ENCODE measurements at regions not wholly inside any gene's neighbourhood (a gene's known extent, or its start where the extent isn't known, plus 50 kb on each side); places are given as distances from the start of the nearest gene placed in this dataset.

DNA sequence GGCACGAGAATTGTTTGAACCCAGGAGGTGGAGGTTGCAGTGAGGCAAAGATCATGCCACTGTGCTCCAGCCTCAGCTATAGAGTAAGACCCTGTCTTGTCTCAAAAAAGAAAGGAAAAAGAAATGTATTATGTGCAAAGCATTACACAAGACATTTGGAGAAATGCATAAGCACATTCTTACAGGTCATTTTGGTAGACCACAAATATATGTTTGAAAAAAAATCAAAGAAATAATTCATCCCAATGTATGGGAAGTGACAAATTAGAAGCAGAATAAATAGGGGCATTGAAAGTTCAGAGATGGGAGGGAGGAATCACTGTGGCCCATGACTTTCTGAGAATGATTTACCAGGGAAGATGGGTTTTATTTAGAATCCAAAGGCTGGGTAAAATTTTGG is 283.5 kb upstream of the ADAMTS5 start (continued):
- no peak for TF ChIP-seq GABPB1 (CRISPR knock-in tag; IDR thresholded peaks at IDR 0.05)
- TF ChIP-seq, protein P1, sequence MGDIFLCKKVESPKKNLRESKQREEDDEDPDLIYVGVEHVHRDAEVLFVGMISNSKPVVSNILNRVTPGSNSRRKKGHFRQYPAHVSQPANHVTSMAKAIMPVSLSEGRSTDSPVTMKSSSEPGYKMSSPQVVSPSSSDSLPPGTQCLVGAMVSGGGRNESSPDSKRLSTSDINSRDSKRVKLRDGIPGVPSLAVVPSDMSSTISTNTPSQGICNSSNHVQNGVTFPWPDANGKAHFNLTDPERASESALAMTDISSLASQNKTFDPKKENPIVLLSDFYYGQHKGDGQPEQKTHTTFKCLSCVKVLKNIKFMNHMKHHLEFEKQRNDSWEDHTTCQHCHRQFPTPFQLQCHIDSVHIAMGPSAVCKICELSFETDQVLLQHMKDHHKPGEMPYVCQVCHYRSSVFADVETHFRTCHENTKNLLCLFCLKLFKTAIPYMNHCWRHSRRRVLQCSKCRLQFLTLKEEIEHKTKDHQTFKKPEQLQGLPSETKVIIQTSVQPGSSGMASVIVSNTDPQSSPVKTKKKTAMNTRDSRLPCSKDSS (IDR thresholded peaks at IDR 0.05; ENCODE audit: low read depth, partially characterized antibody) = no peak
- no peak for TF ChIP-seq ZNF212 (CRISPR knock-in tag; IDR thresholded peaks at IDR 0.05)
- TF ChIP-seq, protein P2, sequence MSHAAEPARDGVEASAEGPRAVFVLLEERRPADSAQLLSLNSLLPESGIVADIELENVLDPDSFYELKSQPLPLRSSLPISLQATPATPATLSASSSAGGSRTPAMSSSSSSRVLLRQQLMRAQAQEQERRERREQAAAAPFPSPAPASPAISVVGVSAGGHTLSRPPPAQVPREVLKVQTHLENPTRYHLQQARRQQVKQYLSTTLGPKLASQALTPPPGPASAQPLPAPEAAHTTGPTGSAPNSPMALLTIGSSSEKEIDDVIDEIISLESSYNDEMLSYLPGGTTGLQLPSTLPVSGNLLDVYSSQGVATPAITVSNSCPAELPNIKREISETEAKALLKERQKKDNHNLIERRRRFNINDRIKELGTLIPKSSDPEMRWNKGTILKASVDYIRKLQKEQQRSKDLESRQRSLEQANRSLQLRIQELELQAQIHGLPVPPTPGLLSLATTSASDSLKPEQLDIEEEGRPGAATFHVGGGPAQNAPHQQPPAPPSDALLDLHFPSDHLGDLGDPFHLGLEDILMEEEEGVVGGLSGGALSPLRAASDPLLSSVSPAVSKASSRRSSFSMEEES (CRISPR knock-in tag; IDR thresholded peaks at IDR 0.05) = no peak
- TF ChIP-seq POLR2A (conservative IDR thresholded peaks at IDR 0.05) = no peak
- no peak for TF ChIP-seq MEIS2 (IDR thresholded peaks at IDR 0.05; ENCODE audit: partially characterized antibody)
- no peak for TF ChIP-seq ZBTB12 (CRISPR knock-in tag; IDR thresholded peaks at IDR 0.05)
- TF ChIP-seq ZNF561 (CRISPR knock-in tag; conservative IDR thresholded peaks at IDR 0.05) = no peak
- TF ChIP-seq, protein P3, sequence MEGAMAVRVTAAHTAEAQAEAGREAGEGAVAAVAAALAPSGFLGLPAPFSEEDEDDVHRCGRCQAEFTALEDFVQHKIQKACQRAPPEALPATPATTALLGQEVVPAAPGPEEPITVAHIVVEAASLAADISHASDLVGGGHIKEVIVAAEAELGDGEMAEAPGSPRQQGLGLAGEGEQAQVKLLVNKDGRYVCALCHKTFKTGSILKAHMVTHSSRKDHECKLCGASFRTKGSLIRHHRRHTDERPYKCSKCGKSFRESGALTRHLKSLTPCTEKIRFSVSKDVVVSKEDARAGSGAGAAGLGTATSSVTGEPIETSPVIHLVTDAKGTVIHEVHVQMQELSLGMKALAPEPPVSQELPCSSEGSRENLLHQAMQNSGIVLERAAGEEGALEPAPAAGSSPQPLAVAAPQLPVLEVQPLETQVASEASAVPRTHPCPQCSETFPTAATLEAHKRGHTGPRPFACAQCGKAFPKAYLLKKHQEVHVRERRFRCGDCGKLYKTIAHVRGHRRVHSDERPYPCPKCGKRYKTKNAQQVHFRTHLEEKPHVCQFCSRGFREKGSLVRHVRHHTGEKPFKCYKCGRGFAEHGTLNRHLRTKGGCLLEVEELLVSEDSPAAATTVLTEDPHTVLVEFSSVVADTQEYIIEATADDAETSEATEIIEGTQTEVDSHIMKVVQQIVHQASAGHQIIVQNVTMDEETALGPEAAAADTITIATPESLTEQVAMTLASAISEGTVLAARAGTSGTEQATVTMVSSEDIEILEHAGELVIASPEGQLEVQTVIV (CRISPR knock-in tag; IDR thresholded peaks at IDR 0.05; ENCODE audit: borderline replicate concordance) = no peak
- no peak for TF ChIP-seq ZBTB2 (IDR thresholded peaks at IDR 0.05)
- no peak for TF ChIP-seq MAFF (IDR thresholded peaks at IDR 0.05; ENCODE audit: low read length)
